IMR-90 (cell line): ENCODE measurements at regions not wholly inside any gene's neighbourhood (a gene's known extent, or its start where the extent isn't known, plus 50 kb on each side); places are given as distances from the start of the nearest gene placed in this dataset.

Experiments
- ATAC-seq: fragments of 200-7000 bp; cut with Tn5 transposase; 2 replicates; pipeline ENCODE4 v1.9.1; 2020; ENCODE audit warnings: low read depth, mild to moderate bottlenecking, moderate library complexity
- BruUV-seq: library from RNA; stranded (reverse); fragments of 400-500 nt; replicated peaks from 2 replicates; lab custom pipeline; 2021; lab: Mats Ljungman, UMichigan
- CTCF ChIA-PET: fragments of 300-600 bp; formaldehyde crosslinking; extraction: SDS; loops from one replicate; lab custom pipeline; 2021; ENCODE audit warnings: antibody characterized with exemption; lab: Yijun Ruan, JAX
- POLR2A ChIA-PET: fragments of 300-600 bp; sonication (Branson Sonifier 250); formaldehyde crosslinking; loops from one replicate; lab custom pipeline; 2022; ENCODE audit warnings: antibody characterized with exemption; ENCODE audit not compliant: unreplicated experiment; lab: Charles Lee
- DNase-seq: peaks from one replicate; pipeline ENCODE4 v3.0.0; 2013
- H2AFZ ChIP-seq: replicated peaks from 2 replicates; pipeline ENCODE3; 2013; ENCODE audit warnings: low read length, mild to moderate bottlenecking; ENCODE audit not compliant: poor library complexity
- H2AK5ac ChIP-seq: 2 replicates; pipeline ENCODE4 v1.6.1; 2013; ENCODE audit warnings: low read depth, low read length, inconsistent platforms
- H2AK9ac ChIP-seq: replicated peaks from 2 replicates; pipeline ENCODE3; 2013; ENCODE audit warnings: mild to moderate bottlenecking, low read depth, low read length, moderate library complexity; ENCODE audit not compliant: poor library complexity
- H2BK120ac ChIP-seq: 2 replicates; pipeline ENCODE4 v1.6.1; 2013; ENCODE audit warnings: low read depth, low read length, inconsistent platforms
- H2BK15ac ChIP-seq: 3 replicates; pipeline ENCODE4 v1.6.1; 2013; ENCODE audit warnings: low read depth, low read length, inconsistent platforms
- H2BK20ac ChIP-seq: 2 replicates; pipeline ENCODE4 v1.6.1; 2013; ENCODE audit warnings: low read depth, mild to moderate bottlenecking, inconsistent platforms, low read length, moderate library complexity
- H2BK5ac ChIP-seq: 2 replicates; pipeline ENCODE4 v1.6.1; 2013; ENCODE audit warnings: mild to moderate bottlenecking, low read depth, low read length, inconsistent platforms; ENCODE audit not compliant: poor library complexity, severe bottlenecking
- H3K14ac ChIP-seq: replicated peaks from 2 replicates; pipeline ENCODE4 v1.6.1; 2013; ENCODE audit warnings: low read depth, low read length, inconsistent platforms
- H3K18ac ChIP-seq: 2 replicates; pipeline ENCODE4 v1.6.1; 2013; ENCODE audit warnings: low read depth, low read length, control low read depth
- H3K23ac ChIP-seq: 2 replicates; pipeline ENCODE4 v1.6.1; 2013; ENCODE audit warnings: low read depth, low read length, inconsistent platforms
- H3K27ac ChIP-seq: 2 replicates; pipeline ENCODE4 v1.5.1; 2013; ENCODE audit warnings: mild to moderate bottlenecking, control low read depth, low read length; ENCODE audit not compliant: insufficient read depth
- H3K27me3 ChIP-seq: 2 replicates; pipeline ENCODE4 v1.6.1; 2013; ENCODE audit warnings: low read length; ENCODE audit not compliant: control insufficient read depth, insufficient read depth
- H3K36me3 ChIP-seq: 2 replicates; pipeline ENCODE4 v1.6.1; 2013; ENCODE audit warnings: low read length, mixed read lengths; ENCODE audit not compliant: control insufficient read depth, insufficient read depth
- H3K4ac ChIP-seq: 2 replicates; pipeline ENCODE4 v1.6.1; 2013; ENCODE audit warnings: low read depth, low read length, inconsistent platforms
- H3K4me1 ChIP-seq: 2 replicates; pipeline ENCODE4 v1.6.1; 2013; ENCODE audit warnings: low read length, mixed read lengths; ENCODE audit not compliant: control insufficient read depth, insufficient read depth
- H3K4me2 ChIP-seq: 2 replicates; pipeline ENCODE4 v1.6.1; 2013; ENCODE audit warnings: low read depth, mild to moderate bottlenecking, control low read depth, low read length, moderate library complexity
- H3K4me3 ChIP-seq: 2 replicates; pipeline ENCODE4 v1.5.1; 2013; ENCODE audit warnings: low read depth, mild to moderate bottlenecking, control low read depth, low read length, moderate library complexity; ENCODE audit not compliant: insufficient read depth
- H3K56ac ChIP-seq: 2 replicates; pipeline ENCODE4 v1.6.1; 2013; ENCODE audit warnings: low read length, inconsistent platforms; ENCODE audit not compliant: insufficient read depth; ENCODE audit errors: extremely low read depth
- H3K79me1 ChIP-seq, 2 experiments: 2 replicates each; pipeline ENCODE4 v1.6.1; 2013; ENCODE audit warnings: low read length in 2 of 2, inconsistent platforms in 1 of 2, low read depth in 1 of 2
- H3K9ac ChIP-seq: 2 replicates; pipeline ENCODE4 v1.6.1; 2013; ENCODE audit warnings: low read depth, low read length, control low read depth
- H3K9me1 ChIP-seq: 2 replicates; pipeline ENCODE4 v1.6.1; 2013; ENCODE audit warnings: low read length, inconsistent platforms; ENCODE audit not compliant: insufficient read depth
- H3K9me3 ChIP-seq: 2 replicates; pipeline ENCODE4 v1.6.1; 2013; ENCODE audit warnings: low read length; ENCODE audit not compliant: control insufficient read depth, insufficient read depth
- H4K20me1 ChIP-seq: 2 replicates; pipeline ENCODE4 v1.6.1; 2013; ENCODE audit warnings: low read length, inconsistent platforms; ENCODE audit not compliant: insufficient read depth
- H4K5ac ChIP-seq: 2 replicates; pipeline ENCODE4 v1.6.1; 2013; ENCODE audit warnings: mild to moderate bottlenecking, low read depth, low read length, control low read depth
- H4K8ac ChIP-seq, 2 experiments: 2 replicates each; pipeline ENCODE4 v1.6.1; 2013; ENCODE audit warnings: low read depth in 2 of 2, low read length in 2 of 2, control low read depth in 1 of 2, inconsistent platforms in 1 of 2
- H4K91ac ChIP-seq: 2 replicates; pipeline ENCODE4 v1.6.1; 2013; ENCODE audit warnings: low read depth, low read length, inconsistent platforms; ENCODE audit not compliant: insufficient read depth
- CHD1 ChIP-seq: IDR thresholded peaks from 2 replicates; pipeline ENCODE4 v1.6.1; 2012; ENCODE audit warnings: low read depth, low read length, improper control_type of control experiment
- FOS ChIP-seq: fragments of 150-350 bp; IDR thresholded peaks from 2 replicates; pipeline ENCODE4 v1.6.1; 2016; ENCODE audit warnings: low read depth, low read length
- MAFK ChIP-seq: IDR thresholded peaks from 2 replicates; pipeline ENCODE4 v1.6.1; 2012; ENCODE audit warnings: low read depth, low read length, improper control_type of control experiment
- MXI1 ChIP-seq: IDR thresholded peaks from 2 replicates; pipeline ENCODE4 v1.6.1; 2012; ENCODE audit warnings: low read depth, mild to moderate bottlenecking, low read length, moderate library complexity, borderline replicate concordance
- POLR2A ChIP-seq: IDR thresholded peaks from 2 replicates; pipeline ENCODE4 v1.6.1; 2012; ENCODE audit warnings: mild to moderate bottlenecking, low read depth, low read length
- WGBS, 2 experiments: methylation state at CpG; one replicate each; pipeline versions ENCODE4 v1.1.5 to v1.1.7; 2013; ENCODE audit warnings: missing lambda C conversion rate in 2 of 2; ENCODE audit not compliant: insufficient read length in 1 of 2; ENCODE audit errors: extremely low coverage in 2 of 2; 5-methylcytosine and 5-hydroxymethylcytosine counted together
- dilution Hi-C: fragments of 300-500 bp; cut with HindIII; formaldehyde crosslinking; loops from one replicate; pipeline ENCODE4 v1.14.3; 2018; ENCODE audit warnings: low sequenced_read_pairs; ENCODE audit not compliant: unreplicated experiment
- in situ Hi-C: fragments of 300-500 bp; cut with MboI; formaldehyde crosslinking; loops from 3 replicates; pipeline ENCODE4 v1.14.3; 2019; ENCODE audit warnings: low sequenced_read_pairs, inconsistent platforms, mixed read lengths
- intact Hi-C: fragments of 100-400 bp; cut with micrococcal nuclease; formaldehyde crosslinking; loops from 2 replicates; pipeline ENCODE4 v1.10.0; 2022
- TF ChIP-seq, protein P1 (sequence below): fragments of 150-350 bp; IDR thresholded peaks from 2 replicates; pipeline ENCODE4 v1.6.1; 2016; ENCODE audit warnings: low read depth, mild to moderate bottlenecking, low read length, moderate library complexity, borderline replicate concordance
- TF ChIP-seq, protein P2 (sequence below): fragments of 150-350 bp; IDR thresholded peaks from 2 replicates; pipeline ENCODE4 v1.6.1; 2017; ENCODE audit warnings: mild to moderate bottlenecking, antibody characterized with exemption, low read length, low read depth
- TF ChIP-seq, protein P3 (sequence below): conservative IDR thresholded peaks from 2 replicates; pipeline ENCODE4 v1.5.1; 2012; ENCODE audit warnings: mild to moderate bottlenecking, low read depth, low read length, improper control_type of control experiment

DNA sequence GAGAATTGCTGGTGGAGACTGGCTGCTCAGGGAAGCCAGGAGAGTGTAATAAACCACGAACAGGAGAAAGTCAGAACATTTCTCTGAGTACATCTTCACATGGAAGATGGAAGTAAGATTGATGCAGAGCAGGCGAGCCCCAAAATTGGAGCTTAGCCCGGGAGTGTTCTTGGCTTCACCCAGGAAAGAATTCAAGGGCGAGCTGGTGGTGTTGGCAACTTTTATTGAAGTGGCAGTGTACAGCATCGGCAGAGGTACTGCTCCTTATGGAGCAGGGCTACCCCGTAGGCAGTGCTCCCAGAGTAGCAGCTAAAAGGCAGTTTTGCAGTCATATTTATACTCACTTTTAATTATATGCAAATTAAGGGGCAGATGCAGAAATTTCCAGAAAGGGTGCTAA, 281.4 kb upstream of the MEX3C start:
- Histone ChIP-seq H3K9ac (no peak overlapping the region), H3K9me1 (no peaks in the 10 kb centered on the region), H3K4me3 (no peak overlapping the region), H4K20me1 (no peaks in the 10 kb centered on the region), H3K4me2 (no peak overlapping the region), H3K23ac (no peak overlapping the region), H4K5ac (no peak overlapping the region), H2AK9ac (no peak overlapping the region), H3K4ac (no peak overlapping the region), H3K79me1 (no peaks in the 10 kb centered on the region), H2BK120ac (no peak overlapping the region), H3K56ac (no peak overlapping the region), H3K9me3 (peaks cover 22% of the 10 kb centered on the region), H2BK15ac (no peak overlapping the region), H2BK5ac (no peak overlapping the region), H2BK20ac (no peak overlapping the region), H3K27me3 (no peaks in the 10 kb centered on the region), H4K8ac (no peak overlapping the region), H4K91ac (no peak overlapping the region), H2AK5ac (no peak overlapping the region), H3K36me3 (no peaks in the 10 kb centered on the region), H2AFZ (no peak overlapping the region), H3K14ac (no peak overlapping the region), H3K4me1 (no peaks in the 10 kb centered on the region), H3K18ac (no peak overlapping the region), H3K27ac (no peak overlapping the region)
- ChIA-PET POLR2A (no interaction called here), CTCF (no interaction called here)
- 0% methylated on average over 1 of the region's 6 CpGs; no CpG with 5 or more reads in 1 of the 2 experiments for WGBS, 2 experiments
- TF ChIP-seq CHD1 (no peak), POLR2A (no peak), FOS (no peak), MXI1 (no peak), MAFK (no peak)
- TF ChIP-seq, protein P1, sequence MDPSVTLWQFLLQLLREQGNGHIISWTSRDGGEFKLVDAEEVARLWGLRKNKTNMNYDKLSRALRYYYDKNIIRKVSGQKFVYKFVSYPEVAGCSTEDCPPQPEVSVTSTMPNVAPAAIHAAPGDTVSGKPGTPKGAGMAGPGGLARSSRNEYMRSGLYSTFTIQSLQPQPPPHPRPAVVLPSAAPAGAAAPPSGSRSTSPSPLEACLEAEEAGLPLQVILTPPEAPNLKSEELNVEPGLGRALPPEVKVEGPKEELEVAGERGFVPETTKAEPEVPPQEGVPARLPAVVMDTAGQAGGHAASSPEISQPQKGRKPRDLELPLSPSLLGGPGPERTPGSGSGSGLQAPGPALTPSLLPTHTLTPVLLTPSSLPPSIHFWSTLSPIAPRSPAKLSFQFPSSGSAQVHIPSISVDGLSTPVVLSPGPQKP, result no peak
- TF ChIP-seq, protein P2, sequence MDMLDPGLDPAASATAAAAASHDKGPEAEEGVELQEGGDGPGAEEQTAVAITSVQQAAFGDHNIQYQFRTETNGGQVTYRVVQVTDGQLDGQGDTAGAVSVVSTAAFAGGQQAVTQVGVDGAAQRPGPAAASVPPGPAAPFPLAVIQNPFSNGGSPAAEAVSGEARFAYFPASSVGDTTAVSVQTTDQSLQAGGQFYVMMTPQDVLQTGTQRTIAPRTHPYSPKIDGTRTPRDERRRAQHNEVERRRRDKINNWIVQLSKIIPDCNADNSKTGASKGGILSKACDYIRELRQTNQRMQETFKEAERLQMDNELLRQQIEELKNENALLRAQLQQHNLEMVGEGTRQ, result no peak
- TF ChIP-seq, protein P3, sequence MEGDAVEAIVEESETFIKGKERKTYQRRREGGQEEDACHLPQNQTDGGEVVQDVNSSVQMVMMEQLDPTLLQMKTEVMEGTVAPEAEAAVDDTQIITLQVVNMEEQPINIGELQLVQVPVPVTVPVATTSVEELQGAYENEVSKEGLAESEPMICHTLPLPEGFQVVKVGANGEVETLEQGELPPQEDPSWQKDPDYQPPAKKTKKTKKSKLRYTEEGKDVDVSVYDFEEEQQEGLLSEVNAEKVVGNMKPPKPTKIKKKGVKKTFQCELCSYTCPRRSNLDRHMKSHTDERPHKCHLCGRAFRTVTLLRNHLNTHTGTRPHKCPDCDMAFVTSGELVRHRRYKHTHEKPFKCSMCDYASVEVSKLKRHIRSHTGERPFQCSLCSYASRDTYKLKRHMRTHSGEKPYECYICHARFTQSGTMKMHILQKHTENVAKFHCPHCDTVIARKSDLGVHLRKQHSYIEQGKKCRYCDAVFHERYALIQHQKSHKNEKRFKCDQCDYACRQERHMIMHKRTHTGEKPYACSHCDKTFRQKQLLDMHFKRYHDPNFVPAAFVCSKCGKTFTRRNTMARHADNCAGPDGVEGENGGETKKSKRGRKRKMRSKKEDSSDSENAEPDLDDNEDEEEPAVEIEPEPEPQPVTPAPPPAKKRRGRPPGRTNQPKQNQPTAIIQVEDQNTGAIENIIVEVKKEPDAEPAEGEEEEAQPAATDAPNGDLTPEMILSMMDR, result no peak
- BruUV-seq, result no TSS peak
- DNase-seq, result no peak
- ATAC-seq, result no peak
- dilution Hi-C loops, result no loop called here
- intact Hi-C loops, result no loop called here
- in situ Hi-C loops, result no loop called here
